Psoas muscle (tissue), 7 donors: ENCODE measurements at regions not wholly inside any gene's neighbourhood (a gene's known extent, or its start where the extent isn't known, plus 50 kb on each side); places are given as distances from the start of the nearest gene placed in this dataset.

Source experiments
- ATAC-seq, 4 donors: fragments of 200-7000 bp; cut with Tn5 transposase; one replicate each; pipeline ENCODE4 v1.9.1; 2020; ENCODE audit warnings: moderate library complexity in 3 of 4, mild to moderate bottlenecking in 2 of 4
- DNase-seq, 2 donors: peaks; one replicate each; pipeline ENCODE4 v3.0.0-alpha.2; 2020
- H3K27ac ChIP-seq: fragments of 200-600 bp; one replicate; pipeline ENCODE4 v1.8.0; 2022
- H3K27me3 ChIP-seq, 3 donors: fragments of 200-600 bp in 1 of 3; one replicate each; pipeline versions ENCODE4 v1.6.1 to v1.8.0; 2013 to 2022; ENCODE audit warnings: low read length in 2 of 3, mild to moderate bottlenecking in 2 of 3, moderate library complexity in 1 of 3; ENCODE audit not compliant: insufficient read depth in 3 of 3
- H3K36me3 ChIP-seq, 2 donors: fragments of 200-600 bp in 1 of 2; one replicate each; pipeline versions ENCODE4 v1.6.1 to v1.8.0; 2013 to 2022; ENCODE audit warnings: low read depth in 1 of 2, mild to moderate bottlenecking in 1 of 2, moderate library complexity in 1 of 2; ENCODE audit not compliant: insufficient read depth in 1 of 2
- H3K4me1 ChIP-seq: fragments of 200-600 bp; one replicate; pipeline ENCODE4 v1.8.0; 2022
- H3K4me3 ChIP-seq: fragments of 200-600 bp; one replicate; pipeline ENCODE4 v1.8.0; 2022; ENCODE audit warnings: mild to moderate bottlenecking
- H3K9me3 ChIP-seq: fragments of 200-600 bp; one replicate; pipeline ENCODE4 v1.8.0; 2022
- WGBS, 3 donors: extraction: QIAGEN DNeasy Blood & Tissue Kit; methylation state at CpG; one replicate each; pipeline versions ENCODE4 v1.1.6 to v1.1.7; 2013; 5-methylcytosine and 5-hydroxymethylcytosine counted together
- intact Hi-C, 2 donors: fragments of 100-400 bp; cut with DNase I; formaldehyde crosslinking; loops; one replicate each; pipeline versions ENCODE4 v1.11.0 to v1.14.2; 2022
- TF ChIP-seq, protein P1 (sequence below): fragments of 200-600 bp; IDR thresholded peaks from one replicate; pipeline ENCODE4 v1.8.0; 2022; ENCODE audit warnings: antibody characterized with exemption
- donor health status: healthy with polysubstance abuse.
- donor health status: DM: no; HTN: no; CAD: no; lungs with moderate emphysema.
- donor health status: Bipolar disorder and iron deficiency.
- donor health status: healthy.
- donor health status: DM: yes; HTN: yes; CAD: no.
- donor health status: DM: no; HTN: no; CAD: no.
- donor health status: DM: yes; HTN: yes; CAD: no.

DNA sequence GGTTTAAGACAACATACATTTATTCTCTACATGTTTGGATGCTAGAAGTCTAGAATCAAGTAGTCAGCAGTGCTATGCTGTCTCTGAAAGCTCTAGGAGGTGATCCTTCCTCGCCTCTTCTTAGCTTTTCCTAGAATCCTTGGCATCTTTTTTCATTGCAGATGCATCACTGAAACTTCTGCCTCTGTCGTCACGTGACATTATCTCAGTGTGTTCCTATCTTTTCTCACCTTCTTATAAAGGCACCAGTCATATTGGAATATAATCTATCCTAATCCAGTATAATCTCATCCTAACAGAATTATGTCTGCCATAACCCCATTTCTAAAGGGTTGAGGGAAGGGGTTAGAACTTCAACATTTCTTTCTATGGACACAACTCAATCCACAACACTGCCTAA, 851.2 kb upstream of the CRIM1 start:
- Histone ChIP-seq H3K36me3 (no peaks in the 10 kb centered on the region), H3K27me3 (no peaks in the 10 kb centered on the region), H3K9me3 (no peaks in the 10 kb centered on the region), H3K4me3 (no peak overlapping the region), H3K4me1 (no peaks in the 10 kb centered on the region), H3K27ac (no peak overlapping the region)
- TF ChIP-seq, protein P1, sequence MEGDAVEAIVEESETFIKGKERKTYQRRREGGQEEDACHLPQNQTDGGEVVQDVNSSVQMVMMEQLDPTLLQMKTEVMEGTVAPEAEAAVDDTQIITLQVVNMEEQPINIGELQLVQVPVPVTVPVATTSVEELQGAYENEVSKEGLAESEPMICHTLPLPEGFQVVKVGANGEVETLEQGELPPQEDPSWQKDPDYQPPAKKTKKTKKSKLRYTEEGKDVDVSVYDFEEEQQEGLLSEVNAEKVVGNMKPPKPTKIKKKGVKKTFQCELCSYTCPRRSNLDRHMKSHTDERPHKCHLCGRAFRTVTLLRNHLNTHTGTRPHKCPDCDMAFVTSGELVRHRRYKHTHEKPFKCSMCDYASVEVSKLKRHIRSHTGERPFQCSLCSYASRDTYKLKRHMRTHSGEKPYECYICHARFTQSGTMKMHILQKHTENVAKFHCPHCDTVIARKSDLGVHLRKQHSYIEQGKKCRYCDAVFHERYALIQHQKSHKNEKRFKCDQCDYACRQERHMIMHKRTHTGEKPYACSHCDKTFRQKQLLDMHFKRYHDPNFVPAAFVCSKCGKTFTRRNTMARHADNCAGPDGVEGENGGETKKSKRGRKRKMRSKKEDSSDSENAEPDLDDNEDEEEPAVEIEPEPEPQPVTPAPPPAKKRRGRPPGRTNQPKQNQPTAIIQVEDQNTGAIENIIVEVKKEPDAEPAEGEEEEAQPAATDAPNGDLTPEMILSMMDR, result no peak
- intact Hi-C loops, result no loop called here
- ATAC-seq, result no peak
- DNase-seq, result no peak
- 66 to 81% (median 81%) methylated on average over 3 of the region's 3 CpGs for WGBS, 3 donors

DNA sequence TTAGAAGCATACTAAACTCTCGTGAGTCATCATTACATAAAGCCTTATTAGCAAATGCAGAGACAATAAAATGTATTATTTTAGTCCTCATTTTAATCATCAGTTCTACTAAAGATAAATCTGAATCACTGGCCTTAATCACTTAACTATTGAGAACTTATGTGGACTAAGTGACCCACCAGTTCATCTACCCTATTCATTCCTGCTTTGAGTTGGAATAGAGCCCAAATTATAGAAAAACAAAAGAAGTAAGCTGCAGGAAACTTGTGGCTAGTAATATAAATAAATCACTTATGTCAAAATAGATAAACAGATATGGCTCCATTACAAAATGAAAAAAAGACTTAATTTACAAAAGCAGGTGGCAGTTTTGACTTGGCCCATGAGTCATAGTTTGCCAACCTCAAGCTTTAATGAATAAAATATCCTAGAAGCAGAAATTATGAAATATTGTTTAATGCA, 851.8 kb upstream of the CRIM1 start:
- intact Hi-C loops, result no loop called here
- DNase-seq (no peak), ATAC-seq (no peak)

DNA sequence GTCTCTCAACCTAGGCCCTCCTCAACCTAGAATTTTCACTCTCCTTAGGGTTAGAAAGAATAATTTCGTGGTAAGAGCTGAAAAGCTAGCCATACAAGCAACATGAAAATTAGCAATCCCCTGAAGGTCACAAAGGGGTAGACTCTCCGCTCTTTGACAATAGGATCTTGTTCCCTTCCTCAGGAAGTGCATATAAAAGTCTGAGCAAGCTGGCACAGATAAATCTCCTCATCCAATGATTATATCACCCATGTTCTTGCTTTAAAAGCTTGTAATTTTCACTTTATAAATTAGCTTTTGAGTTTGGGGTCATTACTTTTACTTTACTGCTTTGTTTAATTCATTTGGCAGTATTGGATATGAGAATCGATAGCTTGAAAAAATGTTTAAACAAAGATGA, 852.3 kb upstream of the CRIM1 start:
- WGBS, 3 donors, result 56 to 68% (median 59%) methylated on average over 3 of the region's 3 CpGs
- Histone ChIP-seq H3K4me1 (no peaks in the 10 kb centered on the region), H3K27me3 (no peaks in the 10 kb centered on the region), H3K27ac (no peak overlapping the region), H3K9me3 (no peaks in the 10 kb centered on the region), H3K4me3 (no peak overlapping the region), H3K36me3 (no peaks in the 10 kb centered on the region)
- DNase-seq (no peak), ATAC-seq (no peak)
- intact Hi-C loops, result no loop called here
- TF ChIP-seq, protein P1, result no peak

More for the DNA sequence above, 851.8 kb upstream of the CRIM1 start:
- Histone ChIP-seq H3K36me3 (no peaks in the 10 kb centered on the region), H3K9me3 (no peaks in the 10 kb centered on the region), H3K4me1 (no peaks in the 10 kb centered on the region), H3K27ac (no peak overlapping the region), H3K4me3 (no peak overlapping the region), H3K27me3 (no peaks in the 10 kb centered on the region)
- WGBS, 3 donors, result 63 to 70% (median 65%) methylated on average over 1 of the region's 1 CpG
- TF ChIP-seq, protein P1, result no peak

DNA sequence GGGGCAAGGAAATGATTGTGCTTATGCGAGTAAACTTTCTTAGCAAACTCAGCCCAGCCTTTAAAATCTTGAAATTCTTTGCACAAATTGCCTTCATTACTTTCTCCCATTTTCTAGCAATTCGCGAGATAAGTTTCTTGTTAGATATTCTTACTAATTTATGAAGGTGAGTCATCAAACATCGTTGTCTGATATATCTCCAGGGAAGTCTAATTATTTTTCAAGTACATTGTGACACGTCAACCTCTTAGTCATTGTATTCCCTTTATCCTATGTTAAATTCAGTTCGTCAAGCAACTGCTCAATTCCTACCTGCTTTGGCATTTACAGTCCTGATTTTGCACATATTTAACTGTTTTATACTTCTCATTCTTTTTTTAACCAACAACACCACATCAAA, 854.5 kb upstream of the CRIM1 start:
- no peaks in the 10 kb centered on the region for H3K4me1 ChIP-seq
- intact Hi-C loops, result no loop called here
- H3K27ac ChIP-seq, result no peak overlapping the region
- H3K27me3 ChIP-seq, result no peaks in the 10 kb centered on the region
- H3K4me3 ChIP-seq, result no peak overlapping the region
- H3K9me3 ChIP-seq, result no peaks in the 10 kb centered on the region
- WGBS, 3 donors, result 75 to 86% (median 85%) methylated on average over 6 of the region's 6 CpGs
- DNase-seq (no peak), ATAC-seq (no peak)
- TF ChIP-seq, protein P1, result no peak
- H3K36me3 ChIP-seq, result no peaks in the 10 kb centered on the region

DNA sequence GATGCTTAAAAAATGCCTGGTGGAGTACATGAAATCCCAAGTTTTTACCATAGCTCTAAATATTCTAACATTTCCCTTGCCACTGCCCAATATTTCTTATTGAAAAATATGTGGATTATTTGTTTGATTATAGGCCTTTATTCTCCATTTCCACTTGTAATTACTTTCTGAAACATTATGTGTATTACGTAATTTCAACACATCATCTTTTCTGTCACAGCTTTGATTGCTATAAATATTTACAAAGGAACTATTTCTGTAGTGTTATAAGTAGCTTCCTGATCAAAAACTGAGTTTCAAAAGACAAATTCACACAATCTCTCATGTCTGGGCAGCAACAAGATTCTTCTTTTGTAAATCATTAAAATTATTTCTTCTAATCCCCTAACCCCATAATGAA, 859.6 kb upstream of the CRIM1 start:
- H3K27me3 ChIP-seq, result no peaks in the 10 kb centered on the region
- no peaks in the 10 kb centered on the region for H3K36me3 ChIP-seq
- no peak overlapping the region for H3K27ac ChIP-seq
- no peak overlapping the region for H3K4me3 ChIP-seq
- no peaks in the 10 kb centered on the region for H3K4me1 ChIP-seq
- intact Hi-C loops, result no loop called here
- ATAC-seq (no peak), DNase-seq (no peak)
- H3K9me3 ChIP-seq, result no peaks in the 10 kb centered on the region
- WGBS, 3 donors, result 87 to 91% (median 88%) methylated on average over 1 of the region's 1 CpG
- TF ChIP-seq, protein P1, result no peak
